ENCODE measurements at regions not wholly inside any gene's neighbourhood (a gene's known extent, or its start where the extent isn't known, plus 50 kb on each side); places are given as distances from the start of the nearest gene placed in this dataset.

- H3K27me3 ChIP-seq (ENCODE audit: control insufficient read depth in 2 of 2, insufficient read depth in 1 of 2, low read length in 1 of 2): no peaks in the 10 kb centered on the region
- no peaks in the 10 kb centered on the region for H3K4me1 ChIP-seq (ENCODE audit: control insufficient read depth in 2 of 2, insufficient read depth in 2 of 2, low read length in 2 of 2)
- no peak overlapping the region for H3K27ac ChIP-seq (ENCODE audit: low read depth in 1 of 2, low read length in 1 of 2)
- peaks cover 0 to 2% of the 10 kb centered on the region in 2 donors for H3K9me3 ChIP-seq (ENCODE audit: control insufficient read depth in 2 of 2, insufficient read depth in 1 of 2, low read length in 1 of 2)
- no peak for DNase-seq (ENCODE audit: low read depth in 6 of 9, low spot score in 9 of 9)
- 98% methylated on average over 1 of the region's 1 CpG for WGBS
- H3K36me3 ChIP-seq (ENCODE audit: control insufficient read depth in 2 of 2, insufficient read depth in 2 of 2, low read length in 1 of 2): no peaks in the 10 kb centered on the region
- H3K4me3 ChIP-seq (ENCODE audit: low read length in 2 of 2): no peak overlapping the region
These were observed 154.9 kb upstream of the ARHGAP28 start for GRCh38 chr18:6574631-6575030.

- WGBS: 95% methylated on average over 10 of the region's 10 CpGs
- Histone ChIP-seq H3K4me1 (ENCODE audit: control insufficient read depth in 2 of 2, insufficient read depth in 2 of 2, low read length in 2 of 2) (no peaks in the 10 kb centered on the region), H3K36me3 (ENCODE audit: control insufficient read depth in 2 of 2, insufficient read depth in 2 of 2, low read length in 1 of 2) (no peaks in the 10 kb centered on the region), H3K9me3 (ENCODE audit: control insufficient read depth in 2 of 2, insufficient read depth in 1 of 2, low read length in 1 of 2) (peaks cover 0 to 2% of the 10 kb centered on the region in 2 donors), H3K4me3 (ENCODE audit: low read length in 2 of 2) (no peak overlapping the region), H3K27me3 (ENCODE audit: control insufficient read depth in 2 of 2, insufficient read depth in 1 of 2, low read length in 1 of 2) (no peaks in the 10 kb centered on the region), H3K27ac (ENCODE audit: low read depth in 1 of 2, low read length in 1 of 2) (no peak overlapping the region)
- no peak for DNase-seq (ENCODE audit: low read depth in 6 of 9, low spot score in 9 of 9)
These were observed 153.6 kb upstream of the ARHGAP28 start for GRCh38 chr18:6575908-6576307.

GRCh38 chr18:6576718-6577375 lies 152.7 kb upstream of the ARHGAP28 start:
- Histone ChIP-seq H3K27ac (ENCODE audit: low read depth in 1 of 2, low read length in 1 of 2) (no peak overlapping the region), H3K9me3 (ENCODE audit: control insufficient read depth in 2 of 2, insufficient read depth in 1 of 2, low read length in 1 of 2) (peaks cover 0 to 2% of the 10 kb centered on the region in 2 donors), H3K4me3 (ENCODE audit: low read length in 2 of 2) (no peak overlapping the region), H3K36me3 (ENCODE audit: control insufficient read depth in 2 of 2, insufficient read depth in 2 of 2, low read length in 1 of 2) (no peaks in the 10 kb centered on the region), H3K4me1 (ENCODE audit: control insufficient read depth in 2 of 2, insufficient read depth in 2 of 2, low read length in 2 of 2) (no peaks in the 10 kb centered on the region), H3K27me3 (ENCODE audit: control insufficient read depth in 2 of 2, insufficient read depth in 1 of 2, low read length in 1 of 2) (no peaks in the 10 kb centered on the region)
- WGBS: 93% methylated on average over 5 of the region's 5 CpGs
- DNase-seq (ENCODE audit: low read depth in 6 of 9, low spot score in 9 of 9): no peak

- 85% methylated on average over 2 of the region's 2 CpGs for WGBS
- Histone ChIP-seq H3K27me3 (ENCODE audit: control insufficient read depth in 2 of 2, insufficient read depth in 1 of 2, low read length in 1 of 2) (no peaks in the 10 kb centered on the region), H3K27ac (ENCODE audit: low read depth in 1 of 2, low read length in 1 of 2) (no peak overlapping the region), H3K9me3 (ENCODE audit: control insufficient read depth in 2 of 2, insufficient read depth in 1 of 2, low read length in 1 of 2) (peaks cover 0 to 11% of the 10 kb centered on the region in 2 donors), H3K36me3 (ENCODE audit: control insufficient read depth in 2 of 2, insufficient read depth in 2 of 2, low read length in 1 of 2) (no peaks in the 10 kb centered on the region), H3K4me3 (ENCODE audit: low read length in 2 of 2) (no peak overlapping the region), H3K4me1 (ENCODE audit: control insufficient read depth in 2 of 2, insufficient read depth in 2 of 2, low read length in 2 of 2) (no peaks in the 10 kb centered on the region)
- DNase-seq (ENCODE audit: low read depth in 6 of 9, low spot score in 9 of 9): no peak
These were observed 150.8 kb upstream of the ARHGAP28 start for GRCh38 chr18:6578686-6579085.

GRCh38 chr18:6579486-6579885 lies 150.0 kb upstream of the ARHGAP28 start:
- Histone ChIP-seq H3K27me3 (ENCODE audit: control insufficient read depth in 2 of 2, insufficient read depth in 1 of 2, low read length in 1 of 2) (no peaks in the 10 kb centered on the region), H3K4me3 (ENCODE audit: low read length in 2 of 2) (no peak overlapping the region), H3K27ac (ENCODE audit: low read depth in 1 of 2, low read length in 1 of 2) (no peak overlapping the region), H3K9me3 (ENCODE audit: control insufficient read depth in 2 of 2, insufficient read depth in 1 of 2, low read length in 1 of 2) (peaks cover 0 to 11% of the 10 kb centered on the region in 2 donors), H3K4me1 (ENCODE audit: control insufficient read depth in 2 of 2, insufficient read depth in 2 of 2, low read length in 2 of 2) (no peaks in the 10 kb centered on the region), H3K36me3 (ENCODE audit: control insufficient read depth in 2 of 2, insufficient read depth in 2 of 2, low read length in 1 of 2) (no peaks in the 10 kb centered on the region)
- DNase-seq (ENCODE audit: low read depth in 6 of 9, low spot score in 9 of 9): no peak
- WGBS: 60% methylated on average over 5 of the region's 5 CpGs

- no peak overlapping the region for H3K4me3 ChIP-seq (ENCODE audit: low read length in 2 of 2)
- no peaks in the 10 kb centered on the region for H3K27me3 ChIP-seq (ENCODE audit: control insufficient read depth in 2 of 2, insufficient read depth in 1 of 2, low read length in 1 of 2)
- no peaks in the 10 kb centered on the region for H3K36me3 ChIP-seq (ENCODE audit: control insufficient read depth in 2 of 2, insufficient read depth in 2 of 2, low read length in 1 of 2)
- peaks cover 0 to 11% of the 10 kb centered on the region in 2 donors for H3K9me3 ChIP-seq (ENCODE audit: control insufficient read depth in 2 of 2, insufficient read depth in 1 of 2, low read length in 1 of 2)
- no peak overlapping the region for H3K27ac ChIP-seq (ENCODE audit: low read depth in 1 of 2, low read length in 1 of 2)
- H3K4me1 ChIP-seq (ENCODE audit: control insufficient read depth in 2 of 2, insufficient read depth in 2 of 2, low read length in 2 of 2): no peaks in the 10 kb centered on the region
- WGBS: 93% methylated on average over 1 of the region's 1 CpG
- no peak for DNase-seq (ENCODE audit: low read depth in 6 of 9, low spot score in 9 of 9)
These were observed 149.1 kb upstream of the ARHGAP28 start for GRCh38 chr18:6580401-6580800.

GRCh38 chr18:6589923-6590322 lies 139.6 kb upstream of the ARHGAP28 start:
- H3K9me3 ChIP-seq (ENCODE audit: control insufficient read depth in 2 of 2, insufficient read depth in 1 of 2, low read length in 1 of 2): no peaks in the 10 kb centered on the region
- no peak overlapping the region for H3K27ac ChIP-seq (ENCODE audit: low read depth in 1 of 2, low read length in 1 of 2)
- DNase-seq (ENCODE audit: low read depth in 6 of 9, low spot score in 9 of 9): no peak
- H3K4me1 ChIP-seq (ENCODE audit: control insufficient read depth in 2 of 2, insufficient read depth in 2 of 2, low read length in 2 of 2): no peaks in the 10 kb centered on the region
- 74% methylated on average over 1 of the region's 1 CpG for WGBS
- no peak overlapping the region for H3K4me3 ChIP-seq (ENCODE audit: low read length in 2 of 2)
- no peaks in the 10 kb centered on the region for H3K36me3 ChIP-seq (ENCODE audit: control insufficient read depth in 2 of 2, insufficient read depth in 2 of 2, low read length in 1 of 2)
- H3K27me3 ChIP-seq (ENCODE audit: control insufficient read depth in 2 of 2, insufficient read depth in 1 of 2, low read length in 1 of 2): no peaks in the 10 kb centered on the region

GRCh38 chr18:6590326-6590725 lies 139.2 kb upstream of the ARHGAP28 start:
- Histone ChIP-seq H3K27ac (ENCODE audit: low read depth in 1 of 2, low read length in 1 of 2) (no peak overlapping the region), H3K9me3 (ENCODE audit: control insufficient read depth in 2 of 2, insufficient read depth in 1 of 2, low read length in 1 of 2) (no peaks in the 10 kb centered on the region), H3K27me3 (ENCODE audit: control insufficient read depth in 2 of 2, insufficient read depth in 1 of 2, low read length in 1 of 2) (no peaks in the 10 kb centered on the region), H3K4me1 (ENCODE audit: control insufficient read depth in 2 of 2, insufficient read depth in 2 of 2, low read length in 2 of 2) (no peaks in the 10 kb centered on the region), H3K4me3 (ENCODE audit: low read length in 2 of 2) (no peak overlapping the region), H3K36me3 (ENCODE audit: control insufficient read depth in 2 of 2, insufficient read depth in 2 of 2, low read length in 1 of 2) (no peaks in the 10 kb centered on the region)
- 93% methylated on average over 3 of the region's 3 CpGs for WGBS
- DNase-seq (ENCODE audit: low read depth in 6 of 9, low spot score in 9 of 9): no peak

- WGBS: 89% methylated on average over 4 of the region's 4 CpGs
These were observed 138.0 kb upstream of the ARHGAP28 start for GRCh38 chr18:6591491-6591890.

More at GRCh38 chr18:6591491-6591890, 138.0 kb upstream of the ARHGAP28 start:
- Histone ChIP-seq H3K4me3 (ENCODE audit: low read length in 2 of 2) (no peak overlapping the region), H3K36me3 (ENCODE audit: control insufficient read depth in 2 of 2, insufficient read depth in 2 of 2, low read length in 1 of 2) (no peaks in the 10 kb centered on the region), H3K27me3 (ENCODE audit: control insufficient read depth in 2 of 2, insufficient read depth in 1 of 2, low read length in 1 of 2) (no peaks in the 10 kb centered on the region), H3K4me1 (ENCODE audit: control insufficient read depth in 2 of 2, insufficient read depth in 2 of 2, low read length in 2 of 2) (no peaks in the 10 kb centered on the region), H3K9me3 (ENCODE audit: control insufficient read depth in 2 of 2, insufficient read depth in 1 of 2, low read length in 1 of 2) (no peaks in the 10 kb centered on the region), H3K27ac (ENCODE audit: low read depth in 1 of 2, low read length in 1 of 2) (no peak overlapping the region)
- no peak for DNase-seq (ENCODE audit: low read depth in 6 of 9, low spot score in 9 of 9)

All from thymus (tissue), 11 donors.